HEK293 (cell line): ENCODE measurements at regions not wholly inside any gene's neighbourhood (a gene's known extent, or its start where the extent isn't known, plus 50 kb on each side); places are given as distances from the start of the nearest gene placed in this dataset.

Experiments
- AEBP2 ChIP-seq: fragments of 450-650 bp; formaldehyde crosslinking; IDR thresholded peaks from 2 replicates; pipeline ENCODE4 v1.5.1; 2016; ENCODE audit warnings: missing biosample characterization, missing genetic modification characterization, borderline replicate concordance
- CTCF ChIP-seq: fragments of 450-650 bp; formaldehyde crosslinking; IDR thresholded peaks from 2 replicates; pipeline ENCODE4 v1.5.1; 2016; ENCODE audit warnings: missing biosample characterization, missing genetic modification characterization
- REPIN1 ChIP-seq: fragments of 450-650 bp; formaldehyde crosslinking; IDR thresholded peaks from 2 replicates; pipeline ENCODE4 v1.5.1; 2017; ENCODE audit warnings: missing biosample characterization, missing genetic modification characterization, low read depth
- REST ChIP-seq: fragments of 450-650 bp; formaldehyde crosslinking; IDR thresholded peaks from 2 replicates; pipeline ENCODE4 v1.5.1; 2016; ENCODE audit warnings: missing biosample characterization, missing genetic modification characterization
- ZBTB48 ChIP-seq: fragments of 450-650 bp; formaldehyde crosslinking; IDR thresholded peaks from 2 replicates; pipeline ENCODE4 v1.5.1; 2016; ENCODE audit warnings: missing biosample characterization, missing genetic modification characterization
- ZNF169 ChIP-seq: fragments of 450-650 bp; formaldehyde crosslinking; IDR thresholded peaks from 2 replicates; pipeline ENCODE4 v1.5.1; 2016; ENCODE audit warnings: missing biosample characterization, missing genetic modification characterization
- ZNF280D ChIP-seq: fragments of 450-650 bp; formaldehyde crosslinking; IDR thresholded peaks from 2 replicates; pipeline ENCODE4 v1.5.1; 2016; ENCODE audit warnings: missing biosample characterization, missing genetic modification characterization
- ZNF791 ChIP-seq: fragments of 450-650 bp; formaldehyde crosslinking; IDR thresholded peaks from 2 replicates; pipeline ENCODE4 v1.5.1; 2016; ENCODE audit warnings: missing biosample characterization, missing genetic modification characterization

GRCh38 chr4:138650929-138651448 lies 364.6 kb upstream of the NOCT start:
- TF ChIP-seq ZNF791 (tag by site-specific recombination) (no peak), REST (tag by site-specific recombination) (no peak), REPIN1 (tag by site-specific recombination) (no peak), AEBP2 (no peak), ZNF280D (tag by site-specific recombination) (no peak), ZBTB48 (tag by site-specific recombination) (no peak), CTCF (tag by site-specific recombination) (no peak), ZNF169 (no peak)
